ENCODE measurements at regions not wholly inside any gene's neighbourhood (a gene's known extent, or its start where the extent isn't known, plus 50 kb on each side); places are given as distances from the start of the nearest gene placed in this dataset.
"Not testable (repeated sequence)": the region's sequence is repeated elsewhere in the genome, so short reads cannot be mapped to it uniquely, and the experiment has no call there.

- DNase-seq: no peak
Observed at GRCh38 chr11:81365496-81365895, 1368.2 kb downstream of the FAM181B start.

- DNase-seq: no peak
Observed at GRCh38 chr11:81359476-81359875, 1374.2 kb downstream of the FAM181B start.

GRCh38 chr11:81345609-81346008, 1388.1 kb downstream of the FAM181B start:
- DNase-seq: no peak

GRCh38 chr11:81342966-81343365, 1390.7 kb downstream of the FAM181B start:
- no peak for DNase-seq

GRCh38 chr11:81340225-81340624, 1393.4 kb downstream of the FAM181B start:
- DNase-seq: no peak

GRCh38 chr11:81339521-81339920, 1394.1 kb downstream of the FAM181B start:
- DNase-seq: no peak

GRCh38 chr11:81337756-81338155, 1395.9 kb downstream of the FAM181B start:
- DNase-seq: no peak

GRCh38 chr11:81332276-81332675, 1401.4 kb downstream of the FAM181B start:
- no peak for DNase-seq

GRCh38 chr11:81331611-81332235, 1401.9 kb downstream of the FAM181B start:
- DNase-seq: no peak

- DNase-seq: no peak
Observed at GRCh38 chr11:81331088-81331487, 1402.6 kb downstream of the FAM181B start.

- no peak for DNase-seq
Observed at GRCh38 chr11:81303038-81303664, 1430.5 kb downstream of the FAM181B start.

GRCh38 chr11:81301166-81301830, 1432.4 kb downstream of the FAM181B start:
- no peak for DNase-seq

- DNase-seq: no peak
Observed at GRCh38 chr11:81286959-81287358, 1446.7 kb downstream of the FAM181B start.

- no peak for DNase-seq
Observed at GRCh38 chr11:81286550-81286949, 1447.1 kb downstream of the FAM181B start.

GRCh38 chr11:81280228-81280627, 1453.4 kb downstream of the FAM181B start:
- DNase-seq: not testable (repeated sequence)

GRCh38 chr11:81278991-81279390, 1454.7 kb downstream of the FAM181B start:
- DNase-seq: no peak

GRCh38 chr11:81270686-81271085, 1463.0 kb downstream of the FAM181B start:
- no peak for DNase-seq

- DNase-seq: no peak
Observed at GRCh38 chr11:81267246-81267645, 1466.4 kb downstream of the FAM181B start.

GRCh38 chr11:81259471-81259870, 1474.2 kb downstream of the FAM181B start:
- no peak for DNase-seq

GRCh38 chr11:81255895-81256294, 1477.8 kb downstream of the FAM181B start:
- DNase-seq: no peak

GRCh38 chr11:81253244-81253643, 1480.4 kb downstream of the FAM181B start:
- no peak for DNase-seq

- no peak for DNase-seq
Observed at GRCh38 chr11:81246941-81247340, 1486.7 kb downstream of the FAM181B start.

- DNase-seq: no peak
Observed at GRCh38 chr11:81245791-81246190, 1487.9 kb downstream of the FAM181B start.

GRCh38 chr11:81241672-81242275, 1491.9 kb downstream of the FAM181B start:
- no peak for DNase-seq

All from inflammatory macrophage treated with lipopolysaccharide for 4 hours (primary cell).